GM12892 (cell line): ENCODE measurements at regions not wholly inside any gene's neighbourhood (a gene's known extent, or its start where the extent isn't known, plus 50 kb on each side); places are given as distances from the start of the nearest gene placed in this dataset.

Experiments used
- DNase-seq: peaks from one replicate; pipeline ENCODE4 v3.0.0; 2011; ENCODE audit not compliant: insufficient read length
- FAIRE-seq: peaks from 2 replicates; lab custom pipeline; 2011; peaks lifted over from hg19 to GRCh38; lab: Jason Lieb, UNC
- POLR2A ChIP-seq: IDR thresholded peaks from 2 replicates; pipeline ENCODE4 v1.6.1; 2011; ENCODE audit warnings: low read depth, low read length, control low read depth
- POLR2AphosphoS5 ChIP-seq: IDR thresholded peaks from 2 replicates; pipeline ENCODE4 v1.6.1; 2011; ENCODE audit warnings: low read depth, low read length, control low read depth
- TAF1 ChIP-seq: IDR thresholded peaks from 2 replicates; pipeline ENCODE4 v1.6.1; 2011; ENCODE audit warnings: low read depth, mild to moderate bottlenecking, control low read depth, low read length, borderline replicate concordance

DNA sequence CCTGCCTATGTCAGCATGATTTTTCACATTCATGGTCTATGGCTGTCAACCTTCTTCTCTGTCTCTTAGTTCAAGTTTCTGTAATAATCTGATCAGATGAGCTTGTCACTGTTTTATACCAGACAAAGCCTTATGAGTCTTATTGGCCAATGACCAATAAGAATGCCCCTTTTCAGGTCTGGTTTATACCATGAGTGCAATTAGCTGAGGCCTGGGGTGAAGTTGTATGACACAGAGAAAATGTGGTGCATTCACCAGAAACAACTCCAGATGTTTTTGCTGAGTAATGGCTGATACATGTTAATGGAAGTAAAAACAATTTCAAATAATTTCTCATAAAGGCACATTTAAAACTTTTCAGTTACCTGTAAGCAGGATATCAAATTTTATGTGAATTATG, 218.6 kb upstream of the CDH8 start:
- TF ChIP-seq TAF1 (no peak), POLR2A (no peak), POLR2AphosphoS5 (no peak)
- DNase-seq: no peak
- FAIRE-seq: no peak

DNA sequence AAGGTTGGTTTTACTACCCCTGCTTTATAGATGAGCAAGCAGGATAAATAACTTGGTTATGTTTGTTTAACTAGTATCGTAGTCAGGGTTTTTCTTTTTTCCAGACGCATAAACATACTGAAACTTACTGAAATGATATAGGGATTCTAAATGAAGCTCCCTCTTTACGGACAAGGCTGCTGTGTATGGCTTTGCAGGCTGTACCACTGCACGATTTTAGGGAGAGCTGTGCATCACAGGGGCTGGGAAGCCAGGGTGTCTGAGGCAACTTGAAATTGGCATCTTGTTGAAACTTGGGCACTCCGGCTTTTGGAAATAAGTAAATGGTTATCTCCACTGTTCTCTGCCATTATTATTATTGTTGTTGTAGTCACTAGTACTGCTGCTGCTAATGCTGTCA, 218.1 kb upstream of the CDH8 start:
- no peak for TF ChIP-seq TAF1
- no peak for TF ChIP-seq POLR2AphosphoS5
- no peak for TF ChIP-seq POLR2A
- FAIRE-seq (no peak), DNase-seq (no peak)

DNA sequence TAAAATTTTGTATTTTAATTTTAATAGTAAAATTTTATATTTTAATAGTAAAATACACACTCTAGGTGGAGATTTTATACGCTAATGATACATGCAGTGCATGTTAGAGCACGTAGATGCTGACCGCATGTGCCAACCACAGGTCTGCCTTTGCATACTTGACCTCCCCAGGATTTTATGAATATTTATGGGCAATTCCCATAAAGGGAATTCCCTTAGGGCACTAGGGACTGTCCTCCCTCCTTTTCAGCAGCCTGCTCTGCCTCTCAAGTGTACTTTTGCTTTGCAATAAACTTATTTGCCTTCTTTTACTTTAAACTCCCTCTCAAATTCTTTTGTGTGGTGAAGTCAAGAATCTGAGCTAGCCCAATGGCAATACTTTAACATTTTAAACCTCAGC, 217.7 kb upstream of the CDH8 start:
- FAIRE-seq: no peak
- DNase-seq: no peak
- TF ChIP-seq TAF1 (no peak), POLR2AphosphoS5 (no peak), POLR2A (no peak)

DNA sequence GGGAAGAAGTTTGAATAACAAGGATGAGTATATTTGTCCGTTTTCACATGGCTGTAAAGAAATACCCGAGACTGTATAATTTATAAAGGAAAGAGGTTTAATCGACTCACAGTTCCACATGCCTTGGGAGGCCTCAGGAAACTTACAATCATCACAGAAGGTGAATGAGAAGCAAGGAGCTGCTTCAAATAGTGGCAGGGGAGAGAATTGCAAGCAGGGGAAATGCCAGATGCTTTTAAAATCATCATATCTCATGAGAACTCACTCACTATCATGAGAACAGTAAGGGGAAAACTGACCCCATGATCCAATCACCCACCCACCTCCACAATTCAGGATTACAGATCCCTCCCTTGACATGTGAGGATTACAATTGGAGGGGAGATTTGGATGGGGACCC, 212.8 kb upstream of the CDH8 start:
- FAIRE-seq: no peak
- no peak for TF ChIP-seq POLR2A

DNA sequence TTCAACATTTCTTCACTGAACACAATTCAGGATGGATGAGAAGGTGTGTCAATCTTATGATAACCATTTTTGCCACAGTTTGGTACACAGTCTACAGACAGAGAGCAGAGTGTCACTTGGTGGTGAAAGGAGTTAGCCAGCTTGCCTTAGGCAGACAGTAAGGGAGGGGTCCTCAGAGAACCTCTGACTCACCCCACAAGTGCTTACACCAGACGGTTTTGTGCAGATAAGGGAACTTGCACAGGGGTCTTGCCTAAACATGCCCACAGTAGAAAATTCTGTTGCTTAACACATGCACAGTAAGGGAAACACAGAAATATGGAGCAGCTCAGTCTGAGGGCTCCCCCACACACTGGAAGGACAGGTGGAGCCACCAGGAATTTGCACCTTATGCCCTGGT, 204.5 kb upstream of the CDH8 start:
- DNase-seq (no peak), FAIRE-seq (no peak)
- no peak for TF ChIP-seq POLR2AphosphoS5
- TF ChIP-seq TAF1: no peak
- no peak for TF ChIP-seq POLR2A

More for the DNA sequence above, 212.8 kb upstream of the CDH8 start:
- DNase-seq: no peak

DNA sequence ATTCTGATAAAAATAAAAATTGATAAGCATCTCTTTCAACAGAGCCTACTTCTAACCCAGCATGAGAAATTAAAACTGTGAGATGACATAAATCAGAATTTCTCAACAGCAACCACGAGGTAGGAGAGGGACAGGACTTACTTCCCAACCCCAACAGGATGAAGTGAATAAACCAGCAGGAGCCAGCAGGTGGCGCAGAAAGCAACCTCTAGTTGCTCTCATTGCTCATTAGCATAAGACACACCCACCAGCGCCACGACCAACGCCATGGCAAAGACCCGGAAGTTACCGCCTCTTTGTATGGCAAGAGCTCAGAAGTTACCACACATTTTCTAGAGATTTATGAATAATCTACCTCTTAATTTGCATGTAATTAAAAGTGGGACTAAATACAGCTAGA, 189.4 kb upstream of the CDH8 start:
- TF ChIP-seq TAF1: no peak
- no peak for TF ChIP-seq POLR2AphosphoS5
- TF ChIP-seq POLR2A: no peak
- DNase-seq (no peak), FAIRE-seq (no peak)

DNA sequence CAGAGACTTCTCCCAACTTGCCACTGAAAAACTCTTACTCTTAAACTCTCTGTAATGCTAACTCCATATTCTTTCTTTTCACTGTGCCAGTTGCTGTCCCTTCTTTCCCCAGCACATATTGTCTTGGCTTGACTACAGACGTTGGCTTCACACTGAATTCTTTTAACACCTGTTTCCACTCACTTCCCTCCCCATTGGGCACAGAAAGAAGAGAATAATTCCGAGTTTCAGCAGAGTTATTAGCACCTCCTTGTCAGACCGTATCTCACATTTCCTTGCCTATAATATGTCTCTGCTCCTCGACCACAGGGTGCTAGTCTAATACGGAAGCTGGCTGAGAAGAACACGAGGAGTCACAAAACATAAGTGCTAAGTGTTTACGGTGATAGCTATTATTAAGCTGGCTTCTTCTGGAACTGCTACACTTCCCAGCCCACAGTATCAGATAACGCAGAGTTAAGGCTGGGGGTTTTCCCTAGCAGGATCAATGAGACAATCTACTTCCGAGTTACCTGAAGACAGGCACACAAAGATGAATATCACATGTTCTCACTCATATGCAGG, 188.5 kb upstream of the CDH8 start:
- DNase-seq (no peak), FAIRE-seq (no peak)
- TF ChIP-seq POLR2A: no peak
- TF ChIP-seq TAF1: no peak
- TF ChIP-seq POLR2AphosphoS5: no peak

DNA sequence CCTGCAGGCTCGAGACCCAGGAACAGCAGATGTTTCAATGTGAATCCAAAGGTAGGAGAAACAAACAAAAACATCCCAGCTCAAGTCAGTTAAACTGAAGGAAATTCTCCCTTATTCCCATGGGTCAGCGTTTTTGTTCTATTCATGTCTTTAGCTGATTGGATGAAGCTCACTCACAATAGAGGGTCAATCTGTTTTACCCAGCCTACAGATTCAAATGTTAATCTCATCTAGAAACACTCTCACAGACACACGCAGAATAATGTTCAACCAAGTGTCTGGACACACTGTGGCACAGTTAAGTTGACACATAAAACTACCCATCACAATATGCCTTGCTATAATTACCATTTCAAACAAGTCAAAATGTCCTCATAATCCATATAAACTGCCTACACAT, 180.6 kb upstream of the CDH8 start:
- TF ChIP-seq POLR2AphosphoS5 (no peak), TAF1 (no peak), POLR2A (no peak)
- DNase-seq (no peak), FAIRE-seq (no peak)

DNA sequence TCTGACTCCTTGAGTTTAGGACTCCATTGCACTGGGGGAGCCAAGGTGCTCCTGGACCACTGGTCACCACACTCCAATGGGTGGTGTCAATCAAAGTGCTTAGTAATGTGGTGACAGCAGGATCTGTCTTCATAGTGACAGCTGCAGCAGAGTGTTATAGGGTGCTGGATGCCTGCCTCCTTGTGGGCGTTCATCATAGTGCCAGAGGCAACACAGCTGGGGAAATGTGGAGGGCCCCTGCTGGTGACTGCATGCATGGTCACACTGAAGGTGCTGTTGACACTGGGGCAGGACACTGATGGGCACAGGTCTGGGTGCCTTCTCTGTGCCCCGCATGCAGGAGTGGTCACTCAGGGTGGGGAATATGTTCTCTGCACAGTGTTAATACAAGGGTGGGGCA, 177.5 kb upstream of the CDH8 start:
- DNase-seq (no peak), FAIRE-seq (no peak)
- TF ChIP-seq POLR2A: no peak
- TF ChIP-seq TAF1: no peak
- no peak for TF ChIP-seq POLR2AphosphoS5

DNA sequence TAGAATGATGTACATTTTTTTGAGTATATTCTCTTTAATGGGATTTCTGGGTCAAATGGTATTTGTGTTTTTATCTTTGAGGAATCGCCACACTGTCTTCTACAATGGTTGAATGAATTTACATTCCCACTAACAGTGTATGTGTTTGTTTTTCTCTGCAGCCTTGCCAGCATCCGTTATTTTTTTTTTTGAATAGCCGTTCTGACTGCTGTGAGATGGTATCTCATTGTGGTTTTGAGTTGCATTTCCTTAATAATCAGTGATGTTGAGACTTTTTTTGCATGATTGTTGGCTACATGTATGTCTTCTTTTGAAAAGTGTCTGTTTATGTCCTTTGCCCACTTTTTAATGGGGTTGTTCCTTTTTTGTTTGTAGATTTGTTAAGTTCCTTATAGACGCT, 172.7 kb upstream of the CDH8 start:
- DNase-seq (no peak), FAIRE-seq (no peak)
- TF ChIP-seq POLR2AphosphoS5 (no peak), POLR2A (no peak), TAF1 (no peak)

DNA sequence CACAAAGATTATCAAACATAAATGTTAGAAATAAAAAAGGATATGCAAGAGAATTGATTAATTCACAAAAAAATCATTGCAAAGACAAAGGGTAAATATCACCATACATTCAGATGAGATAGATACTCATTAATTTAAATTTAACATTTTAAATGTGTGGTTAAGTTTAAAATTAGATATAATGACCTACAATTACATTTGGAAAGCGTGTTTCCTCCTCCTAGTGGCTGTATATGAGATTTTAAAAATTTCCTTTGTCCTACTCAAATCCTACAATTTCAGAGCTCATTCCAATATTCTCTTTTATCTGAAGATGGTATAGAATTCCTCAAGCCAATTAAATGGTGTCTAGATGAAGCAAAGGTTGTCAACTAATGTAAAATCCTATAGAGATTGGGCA, 169.2 kb upstream of the CDH8 start:
- DNase-seq: no peak
- TF ChIP-seq POLR2AphosphoS5 (no peak), TAF1 (no peak), POLR2A (no peak)
- FAIRE-seq: no peak

DNA sequence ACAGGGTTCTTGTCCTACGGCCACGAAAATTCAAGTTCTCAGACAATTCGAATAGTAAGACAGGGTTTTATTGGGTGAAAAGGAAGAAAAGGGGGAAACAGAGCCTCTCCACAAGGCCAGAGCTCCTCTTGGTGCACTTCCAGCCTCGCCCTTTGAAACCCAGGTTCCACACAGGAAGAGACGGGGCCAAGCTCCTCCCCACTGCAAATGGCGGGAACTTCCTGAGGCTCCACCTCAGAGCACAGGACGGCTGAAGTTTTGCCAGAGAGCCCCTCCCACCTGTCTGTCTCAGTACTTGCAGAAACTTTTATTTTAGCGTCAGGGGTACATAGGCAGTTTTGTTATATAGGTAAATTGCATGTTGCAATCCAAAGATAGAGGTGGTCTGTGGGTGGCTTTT, 165.7 kb upstream of the CDH8 start:
- no peak for DNase-seq
- TF ChIP-seq POLR2AphosphoS5: no peak
- TF ChIP-seq POLR2A: no peak
- TF ChIP-seq TAF1: no peak
- no peak for FAIRE-seq

DNA sequence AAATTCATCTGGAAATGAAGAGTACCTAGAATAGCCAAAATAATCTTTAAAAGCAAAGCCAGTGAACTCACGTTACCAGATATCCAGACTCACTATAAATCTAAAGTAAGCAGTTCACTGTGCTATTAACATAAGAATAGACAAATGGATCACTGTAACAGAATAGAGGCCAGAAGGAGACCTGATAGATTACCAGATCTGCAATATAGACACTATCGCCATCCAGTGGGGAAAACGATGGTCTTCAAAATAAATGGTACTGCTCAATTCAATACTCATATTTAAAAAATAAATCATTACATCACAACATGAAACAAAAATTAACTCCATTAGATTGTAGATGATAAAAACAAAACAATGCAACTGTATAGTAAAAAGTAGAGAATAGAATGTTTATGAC, 158.6 kb upstream of the CDH8 start:
- DNase-seq (no peak), FAIRE-seq (no peak)
- TF ChIP-seq POLR2A (no peak), TAF1 (no peak), POLR2AphosphoS5 (no peak)
